Hepatic stellate cell (primary cell): ENCODE measurements at regions not wholly inside any gene's neighbourhood (a gene's known extent, or its start where the extent isn't known, plus 50 kb on each side); places are given as distances from the start of the nearest gene placed in this dataset.

Experiments used
- DNase-seq: peaks from one replicate; pipeline ENCODE4 v3.0.0; 2011; ENCODE audit warnings: low spot score

- DNase-seq, result peak; percentile 44
Measured at GRCh38 chr4:1511441-1512041, 105.3 kb upstream of the NKX1-1 start.

GRCh38 chr4:1510931-1511330 is 104.7 kb upstream of the NKX1-1 start:
- DNase-seq, result no peak

GRCh38 chr4:1509366-1509765 is 103.1 kb upstream of the NKX1-1 start:
- DNase-seq, result no peak

DNA sequence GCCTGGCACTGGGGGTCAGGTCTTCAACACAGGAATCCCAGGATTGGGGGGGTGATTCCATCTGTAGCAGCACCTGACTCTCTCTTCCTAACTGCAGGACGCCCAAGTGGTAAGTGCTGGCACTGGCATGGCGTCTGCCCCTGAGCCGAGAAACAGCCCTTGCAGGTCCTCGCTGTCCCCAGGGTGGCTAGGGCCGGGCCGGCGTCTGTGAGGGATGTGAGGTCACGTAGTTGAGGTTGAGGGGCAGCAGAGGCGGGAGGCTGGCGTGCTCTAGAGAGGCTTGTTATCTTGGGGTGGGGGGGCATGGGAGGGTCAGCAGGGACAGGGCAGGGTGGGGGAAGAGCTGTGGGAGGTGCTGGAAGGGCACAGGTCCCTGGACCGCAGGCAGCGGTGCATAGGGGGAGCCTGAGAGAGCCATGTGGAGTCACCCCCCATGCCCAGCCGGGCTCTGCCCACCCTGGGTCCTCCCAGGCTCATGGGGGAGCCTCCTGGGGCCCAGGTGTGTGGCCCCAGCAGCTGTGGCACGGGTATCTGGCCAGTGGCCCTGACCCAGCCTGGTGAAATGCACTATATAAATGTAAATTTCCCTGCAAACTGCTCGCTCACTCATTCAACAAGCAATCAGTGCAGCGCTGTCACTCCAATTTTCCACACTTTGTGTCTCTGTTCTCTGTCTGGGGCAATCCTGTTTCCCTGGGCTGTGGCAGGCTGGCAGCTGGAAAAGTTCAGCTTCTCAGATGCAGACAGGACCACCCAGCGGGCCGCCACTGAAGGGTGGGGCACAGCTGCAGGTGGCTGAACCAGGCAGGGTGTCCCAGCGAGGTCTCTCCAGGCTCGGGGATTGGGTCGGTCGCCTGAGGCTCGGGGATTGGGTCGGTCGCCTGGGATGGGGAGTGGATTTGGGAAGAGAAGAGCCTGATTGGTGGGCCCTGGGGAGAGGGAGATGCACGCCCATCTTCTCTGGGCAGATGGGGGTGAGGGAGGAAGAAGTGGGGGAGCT is 102.2 kb upstream of the NKX1-1 start:
- no peak for DNase-seq

DNA sequence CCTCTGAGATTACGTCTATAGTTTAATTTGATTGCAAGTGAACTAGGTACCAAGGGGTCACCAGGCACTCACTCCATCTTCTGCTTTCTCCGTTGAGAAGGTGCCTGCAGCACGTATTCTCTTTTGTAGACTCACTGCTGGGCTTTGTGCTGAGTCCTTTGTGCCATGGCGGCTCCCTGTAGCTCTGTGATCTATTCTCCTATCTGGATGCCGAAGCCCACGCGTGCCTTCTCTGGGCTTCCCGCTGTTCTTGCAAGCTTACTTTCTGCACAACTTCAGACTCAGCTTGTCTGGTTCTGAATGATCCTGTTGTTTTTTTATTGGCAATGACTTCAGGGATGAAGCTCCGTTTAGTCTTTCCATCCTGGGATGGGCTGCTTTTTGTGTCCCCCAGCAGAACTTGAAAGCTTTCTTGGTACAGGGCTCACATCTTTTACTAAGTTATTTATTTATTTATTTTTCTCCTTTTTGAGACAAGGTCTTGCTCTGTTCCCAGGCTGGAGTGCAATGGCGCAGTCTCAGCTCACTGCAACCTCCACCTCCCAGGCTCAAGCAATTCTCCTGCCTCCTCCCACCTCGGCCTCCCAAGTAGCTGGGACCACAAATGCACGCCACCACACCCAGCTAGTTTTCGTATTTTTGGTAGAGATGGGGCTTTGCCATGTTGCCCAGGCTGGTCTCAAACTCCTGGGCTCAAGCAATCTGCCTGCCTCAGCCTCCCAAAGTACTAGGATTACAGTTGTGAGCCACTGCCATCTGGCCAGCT is 100.9 kb upstream of the NKX1-1 start:
- no peak for DNase-seq

DNA sequence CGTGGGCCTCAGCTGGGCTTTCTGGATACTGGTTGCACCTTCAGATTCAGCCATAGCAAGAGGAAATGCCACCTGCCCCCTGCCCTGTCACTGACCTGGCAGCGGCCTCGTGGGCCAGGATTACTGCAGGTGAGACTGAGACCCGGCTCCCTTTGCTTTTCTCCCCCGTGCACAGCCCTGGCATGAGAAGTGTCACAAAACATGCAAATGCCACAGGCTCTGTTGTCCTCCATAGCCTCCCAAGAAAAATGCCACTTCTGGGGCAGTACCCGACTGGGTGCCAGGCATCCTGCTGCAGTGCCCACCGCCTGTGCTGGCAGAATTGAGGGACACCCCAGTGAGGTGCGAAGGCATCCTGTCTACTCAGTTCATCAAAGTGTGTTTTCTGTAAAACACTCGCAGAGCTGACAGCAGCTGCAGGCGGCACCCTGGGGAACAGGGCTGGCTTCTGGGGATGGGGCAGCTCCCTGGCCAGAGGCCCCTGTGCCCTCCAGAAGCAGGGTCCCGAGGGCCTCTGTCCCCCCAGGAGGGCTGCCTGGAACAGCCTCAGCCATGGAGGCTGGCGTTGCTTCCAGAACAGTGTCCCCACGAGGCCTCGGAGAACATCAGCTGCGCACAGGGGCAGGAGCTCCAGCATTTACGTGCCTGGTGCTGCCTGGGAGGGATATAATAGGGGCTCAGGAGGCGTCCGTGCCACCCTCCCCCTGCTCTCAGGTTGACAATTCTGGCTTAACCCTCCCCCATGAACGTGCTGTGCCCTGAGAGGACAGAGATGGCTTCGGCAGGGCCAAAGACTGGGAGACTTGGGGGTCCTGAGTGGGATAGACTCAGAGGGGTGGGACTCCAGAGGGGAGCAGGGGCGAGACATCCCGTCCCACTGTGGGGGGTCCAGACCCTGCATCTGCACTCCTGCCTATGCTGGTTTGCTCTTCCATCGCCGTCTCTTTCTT is 99.5 kb upstream of the NKX1-1 start:
- DNase-seq, result no peak

DNA sequence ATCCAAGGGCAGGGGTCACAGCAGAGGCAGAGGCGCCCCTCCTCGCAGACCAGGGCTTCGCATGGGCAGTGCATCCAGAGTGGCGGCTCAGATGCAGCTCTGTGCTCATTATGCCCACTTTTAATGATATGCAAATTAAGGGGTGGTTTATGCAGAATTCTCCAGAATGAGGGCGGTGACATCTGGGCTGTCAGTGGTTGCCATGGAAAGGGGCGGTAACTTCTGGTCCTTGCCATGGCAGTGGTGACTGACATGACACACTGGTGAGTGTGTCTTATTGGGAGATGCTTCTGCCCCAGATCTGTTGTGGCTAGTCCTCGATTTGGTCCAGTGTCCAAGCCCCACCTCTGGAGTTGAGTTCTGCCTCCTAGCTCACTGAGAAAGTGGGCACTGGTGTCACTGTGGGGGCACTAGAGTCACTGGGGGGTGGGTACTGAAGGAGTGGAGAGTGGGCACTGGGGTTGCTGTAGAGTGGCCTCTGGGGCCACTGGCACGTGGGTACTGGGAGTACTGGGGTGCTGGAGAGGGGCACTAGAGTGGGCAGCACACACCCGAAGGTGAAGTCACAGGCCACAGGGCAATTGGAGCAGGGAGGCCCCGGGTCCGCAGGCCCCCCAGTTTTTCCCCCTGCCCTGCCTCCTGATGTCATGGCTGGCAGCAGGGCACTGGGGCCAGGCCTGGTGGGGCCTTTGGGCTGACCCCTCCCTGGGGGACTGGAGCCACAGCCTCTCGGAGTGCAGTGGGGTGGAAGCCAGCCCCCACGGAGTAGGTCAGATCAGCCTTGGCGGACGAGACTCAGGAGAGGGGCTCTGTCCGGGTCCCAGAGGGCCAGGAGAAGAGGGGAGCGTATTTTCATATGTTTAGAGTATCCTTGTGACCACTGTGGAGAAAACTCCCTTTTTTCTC is 98.6 kb upstream of the NKX1-1 start:
- no peak for DNase-seq

- DNase-seq, result peak; percentile 33
Measured at GRCh38 chr4:1503583-1504471, 97.6 kb upstream of the NKX1-1 start.

DNA sequence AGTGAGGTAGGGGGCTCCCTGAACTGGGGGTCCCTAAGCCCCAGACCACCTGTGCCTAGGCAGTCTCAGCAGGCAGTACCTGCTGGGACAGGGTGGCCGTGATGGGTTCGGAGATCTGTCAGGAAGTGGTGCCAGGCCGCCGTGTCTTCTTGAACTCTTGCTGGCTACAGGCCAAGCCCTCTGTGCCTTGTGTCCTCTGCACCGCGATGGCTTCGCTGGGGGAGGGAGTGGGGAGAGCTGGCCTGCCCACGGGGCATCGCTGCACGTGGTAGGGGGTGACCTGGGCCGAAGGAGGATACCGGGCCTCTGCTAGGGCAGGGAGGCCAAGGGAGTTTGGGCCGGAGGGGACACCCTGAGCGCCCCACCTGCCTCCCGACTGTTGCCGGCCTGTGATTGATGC is 96.7 kb upstream of the NKX1-1 start:
- no peak for DNase-seq

DNA sequence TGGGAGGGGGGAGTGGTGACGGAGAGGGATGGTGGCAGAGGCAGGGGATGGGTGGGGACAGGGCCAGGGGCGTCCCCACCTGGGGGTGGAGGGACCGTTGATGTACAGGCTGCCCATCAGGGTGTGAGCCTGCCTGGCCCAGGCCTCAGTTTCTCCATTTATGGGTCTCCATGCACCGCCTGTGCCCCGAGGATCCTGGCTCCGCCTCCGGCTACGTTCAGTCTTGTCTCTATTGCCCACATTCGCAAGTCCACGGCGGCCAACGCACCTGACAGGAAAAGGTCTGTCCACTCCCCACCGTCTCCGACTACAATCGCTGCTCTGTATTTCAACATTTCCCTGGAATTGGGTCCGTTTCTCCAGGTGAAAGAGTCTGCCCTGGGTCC is 96.3 kb upstream of the NKX1-1 start:
- DNase-seq, result no peak

DNA sequence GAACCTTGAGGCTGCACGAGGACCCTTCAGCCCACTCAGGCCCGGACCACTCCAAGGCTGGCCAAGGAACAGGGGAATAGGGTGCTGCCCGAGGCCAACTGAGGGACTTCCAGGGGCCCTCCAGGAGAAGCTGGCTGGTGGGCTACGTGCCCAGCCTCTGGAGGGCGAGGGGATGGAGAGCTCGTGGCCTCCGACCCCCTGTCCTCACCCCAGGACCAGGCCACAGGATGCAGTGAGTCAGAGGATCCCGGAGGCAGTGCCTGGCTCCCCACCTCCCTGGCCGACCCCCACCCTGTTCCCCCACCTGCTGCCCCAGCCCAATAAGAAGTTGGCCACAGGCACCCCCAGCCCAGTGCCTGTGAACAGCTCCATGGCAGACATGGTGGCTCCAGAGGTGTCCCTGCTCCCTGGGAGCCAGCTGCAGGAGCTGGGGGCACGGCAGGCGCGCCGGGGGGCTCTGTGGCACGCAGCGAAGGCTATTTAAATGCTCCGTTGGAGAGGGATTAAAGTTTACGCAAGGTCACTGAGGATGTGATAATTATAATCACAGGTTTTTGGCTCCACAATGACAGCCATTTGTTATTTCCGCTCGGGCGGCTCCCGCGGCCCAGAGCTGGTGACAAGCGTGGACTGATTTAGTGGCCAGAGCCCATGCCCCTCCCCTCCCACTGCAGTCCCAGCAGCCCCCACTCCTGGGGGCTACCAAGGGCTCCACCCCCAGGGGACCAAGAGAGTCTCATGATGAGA is 95.7 kb upstream of the NKX1-1 start:
- DNase-seq, result no peak

DNA sequence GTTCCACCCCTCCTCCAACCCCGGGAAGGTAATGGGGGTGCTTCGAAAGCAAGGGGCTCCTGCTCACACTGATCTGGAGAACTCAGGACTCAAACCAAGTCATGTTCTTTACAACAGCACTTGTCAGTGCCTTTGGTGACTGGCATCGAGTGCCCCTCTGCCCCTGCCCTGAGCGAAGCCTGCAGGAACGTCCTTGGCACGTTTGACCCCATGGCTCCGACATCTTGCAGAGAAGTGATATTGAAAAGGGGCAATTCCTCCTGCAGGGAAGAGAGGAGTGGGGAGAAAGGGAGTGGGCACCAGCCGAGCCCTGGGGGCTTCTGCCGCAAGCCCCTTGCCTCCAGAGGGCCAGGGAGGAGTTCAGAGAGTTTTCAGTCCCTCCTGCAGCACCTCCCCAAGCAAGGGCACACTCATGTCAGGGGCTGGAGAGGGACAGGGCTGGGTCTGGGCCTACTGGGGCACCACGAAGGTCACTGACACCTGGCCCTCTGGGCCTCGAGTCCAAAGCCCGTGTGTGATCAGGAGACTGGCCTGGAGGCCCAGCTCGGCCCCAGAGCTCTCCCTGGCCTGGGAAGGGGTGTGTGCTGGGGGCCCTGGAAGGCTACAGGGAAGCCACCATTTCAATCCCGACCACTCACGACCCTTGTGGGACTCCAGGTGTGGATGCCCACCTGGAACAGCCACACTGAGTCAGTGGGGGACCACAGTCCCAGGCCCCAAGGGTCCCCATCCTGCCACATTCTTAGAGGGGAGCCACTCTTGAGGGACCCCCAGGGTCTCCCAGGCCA is 94.9 kb upstream of the NKX1-1 start:
- no peak for DNase-seq

- DNase-seq, result no peak
Measured at GRCh38 chr4:1500231-1500965, 94.2 kb upstream of the NKX1-1 start.

GRCh38 chr4:1499465-1499864 is 93.2 kb upstream of the NKX1-1 start:
- no peak for DNase-seq

DNA sequence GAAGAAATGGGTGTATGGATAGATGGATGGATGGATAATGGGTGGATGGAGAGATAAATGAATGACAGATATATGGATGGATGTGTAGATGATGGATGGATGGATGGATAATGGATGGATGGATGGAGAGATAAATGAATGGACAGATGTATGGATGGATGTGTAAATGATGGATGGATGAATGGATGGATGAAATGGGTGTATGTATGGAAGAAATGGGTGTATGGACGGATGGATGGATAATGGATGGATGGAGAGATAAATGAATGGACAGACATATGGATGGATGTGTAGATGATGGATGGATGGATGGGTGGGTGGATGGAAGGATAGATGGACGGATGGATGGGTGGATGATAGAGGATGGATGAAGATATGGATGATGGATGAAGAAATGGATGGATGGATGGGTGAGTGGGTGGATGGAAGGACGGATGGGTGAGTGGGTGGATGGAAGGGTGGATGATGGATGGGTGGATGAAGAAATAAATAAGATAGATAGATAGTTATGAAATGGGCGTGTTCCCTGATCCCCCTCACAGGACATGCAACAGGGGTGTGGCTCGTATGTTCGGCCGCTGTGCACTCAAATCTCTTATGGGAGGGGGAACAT is 91.1 kb upstream of the NKX1-1 start:
- no peak for DNase-seq

DNA sequence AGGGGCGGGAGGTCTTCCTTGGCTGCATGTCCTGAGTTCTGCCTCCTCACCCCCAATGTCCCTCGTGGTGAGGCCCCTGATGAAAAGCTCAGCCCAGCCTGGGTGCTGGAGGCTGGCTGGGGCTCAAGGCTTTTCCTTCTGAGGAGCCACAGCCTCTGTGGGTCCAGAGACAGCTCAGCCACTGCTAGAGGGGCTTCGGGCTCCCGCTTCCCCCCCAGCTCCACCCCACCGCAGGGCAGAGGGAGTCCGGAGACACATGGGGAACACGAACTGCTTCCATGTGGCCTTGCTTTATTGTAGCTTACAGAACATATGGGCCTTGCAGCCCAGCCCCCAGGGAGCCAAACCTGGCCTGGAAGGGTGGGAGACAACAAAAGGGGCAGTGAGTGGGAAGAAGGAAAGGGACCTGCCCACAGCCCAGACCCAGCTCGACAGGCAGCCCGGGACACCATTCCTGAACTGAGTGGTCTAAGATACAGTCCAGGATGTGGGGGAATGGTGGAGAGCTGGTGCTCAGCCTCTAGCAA is 89.9 kb upstream of the NKX1-1 start:
- DNase-seq, result no peak
